GM23248 (cell line): ENCODE measurements at regions not wholly inside any gene's neighbourhood (a gene's known extent, or its start where the extent isn't known, plus 50 kb on each side); places are given as distances from the start of the nearest gene placed in this dataset.
A peak's percentile ranks its signal among the peaks of the same experiment; 100 is the strongest.

Experiments used
- DNase-seq: peaks from one replicate; pipeline ENCODE4 v3.0.0-alpha.2; 2015
- H2AFZ ChIP-seq: fragments of 200-600 bp; sonication (generic); 2 replicates; pipeline ENCODE4 v1.6.1; 2016; ENCODE audit warnings: antibody characterized with exemption
- H3F3A ChIP-seq: fragments of 200-600 bp; sonication (generic); 2 replicates; pipeline ENCODE4 v1.6.1; 2016; ENCODE audit warnings: mild to moderate bottlenecking, antibody characterized with exemption, mixed run types; ENCODE audit not compliant: insufficient read depth
- H3K27ac ChIP-seq: fragments of 200-600 bp; sonication (generic); 2 replicates; pipeline ENCODE4 v1.5.1; 2016; ENCODE audit warnings: mild to moderate bottlenecking
- H3K27me3 ChIP-seq: fragments of 200-600 bp; sonication (generic); replicated peaks from 2 replicates; pipeline ENCODE4 v1.6.1; 2016; ENCODE audit warnings: mild to moderate bottlenecking; ENCODE audit not compliant: insufficient read depth
- H3K36me3 ChIP-seq: fragments of 200-600 bp; sonication (generic); 2 replicates; pipeline ENCODE4 v1.6.1; 2016; ENCODE audit warnings: low read depth, mild to moderate bottlenecking
- H3K4me1 ChIP-seq: fragments of 200-600 bp; sonication (generic); 2 replicates; pipeline ENCODE4 v1.6.1; 2016; ENCODE audit warnings: mild to moderate bottlenecking; ENCODE audit not compliant: insufficient read depth
- H3K4me2 ChIP-seq: fragments of 200-600 bp; sonication (generic); one replicate; pipeline ENCODE4 v1.6.1; 2016; ENCODE audit warnings: mild to moderate bottlenecking; ENCODE audit not compliant: unreplicated experiment
- H3K4me3 ChIP-seq: fragments of 200-600 bp; sonication (generic); 2 replicates; pipeline ENCODE4 v1.5.1; 2016; ENCODE audit warnings: mild to moderate bottlenecking
- H3K79me2 ChIP-seq: fragments of 200-600 bp; sonication (generic); 2 replicates; pipeline ENCODE4 v1.6.1; 2016; ENCODE audit warnings: mild to moderate bottlenecking; ENCODE audit not compliant: insufficient read depth
- H3K9ac ChIP-seq: fragments of 200-600 bp; sonication (generic); 2 replicates; pipeline ENCODE4 v1.6.1; 2016; ENCODE audit warnings: mild to moderate bottlenecking
- H3K9me2 ChIP-seq: fragments of 200-600 bp; sonication (generic); 2 replicates; pipeline ENCODE4 v1.6.1; 2016; ENCODE audit warnings: mixed run types, mild to moderate bottlenecking, moderate library complexity; ENCODE audit not compliant: insufficient read depth
- H3K9me3 ChIP-seq: fragments of 200-600 bp; sonication (generic); one replicate; pipeline ENCODE4 v1.6.1; 2017; ENCODE audit warnings: low read depth
- H4K20me1 ChIP-seq: fragments of 200-600 bp; sonication (generic); 2 replicates; pipeline ENCODE4 v1.6.0; 2016; ENCODE audit not compliant: insufficient read depth
- EZH2 ChIP-seq: fragments of 200-600 bp; sonication (generic); IDR thresholded peaks from 2 replicates; pipeline ENCODE4 v1.6.1; 2018; ENCODE audit warnings: antibody characterized with exemption, mild to moderate bottlenecking; ENCODE audit not compliant: insufficient read depth, poor library complexity, severe bottlenecking
- EZH2phosphoT487 ChIP-seq: fragments of 200-600 bp; sonication (generic); IDR thresholded peaks from 2 replicates; pipeline ENCODE4 v1.6.1; 2018; ENCODE audit warnings: antibody characterized with exemption, moderate library complexity, mild to moderate bottlenecking, low read depth; ENCODE audit not compliant: insufficient read depth
- WGBS, 2 experiments: methylation state at CpG; one replicate each; pipeline ENCODE4 v1.1.6; 2015 to 2017; ENCODE audit warnings: low lambda C conversion rate in 2 of 2, low coverage in 1 of 2; ENCODE audit errors: missing lambda C conversion rate in 2 of 2; 5-methylcytosine and 5-hydroxymethylcytosine counted together
- in situ Hi-C: fragments of 300-500 bp; cut with MboI; formaldehyde crosslinking; loops from 2 replicates; pipeline ENCODE4 v1.15.0; 2020

GRCh38 chr2:239762655-239763269, 262.4 kb downstream of the NDUFA10 start:
- no peaks in the 10 kb centered on the region for H3K36me3 ChIP-seq
- H3F3A ChIP-seq, result no peaks in the 10 kb centered on the region
- no peaks in the 10 kb centered on the region; the same call in 1 of the 2 replicates for H3K27me3 ChIP-seq
- no peak overlapping the region for H3K4me3 ChIP-seq
- in situ Hi-C loops, result no loop called here
- no peak overlapping the region for H3K9ac ChIP-seq
- H3K9me3 ChIP-seq, result no peaks in the 10 kb centered on the region
- H2AFZ ChIP-seq, result no peak overlapping the region
- no peak overlapping the region for H3K27ac ChIP-seq
- no peaks in the 10 kb centered on the region for H4K20me1 ChIP-seq
- 50 to 55% methylated on average over 14 of the region's 14 CpGs for WGBS, 2 experiments
- H3K4me2 ChIP-seq, result no peak overlapping the region
- no peaks in the 10 kb centered on the region for H3K4me1 ChIP-seq
- no peaks in the 10 kb centered on the region for H3K79me2 ChIP-seq
- DNase-seq, result peak; percentile 14
- no peaks in the 10 kb centered on the region for H3K9me2 ChIP-seq
- TF ChIP-seq EZH2phosphoT487 (no peak), EZH2 (no peak)

GRCh38 chr2:239762106-239762505, 263.0 kb downstream of the NDUFA10 start:
- in situ Hi-C loops, result no loop called here
- no peaks in the 10 kb centered on the region for H3K9me3 ChIP-seq
- TF ChIP-seq EZH2, result no peak
- TF ChIP-seq EZH2phosphoT487, result no peak
- H3K4me2 ChIP-seq, result no peak overlapping the region
- no peaks in the 10 kb centered on the region; the same call in 1 of the 2 replicates for H3K27me3 ChIP-seq
- no peaks in the 10 kb centered on the region for H3K4me1 ChIP-seq
- H3K79me2 ChIP-seq, result no peaks in the 10 kb centered on the region
- 60% methylated on average over 2 of the region's 2 CpGs for WGBS, 2 experiments
- H3F3A ChIP-seq, result no peaks in the 10 kb centered on the region
- H3K9me2 ChIP-seq, result no peaks in the 10 kb centered on the region
- no peak for DNase-seq
- no peaks in the 10 kb centered on the region for H3K36me3 ChIP-seq
- no peaks in the 10 kb centered on the region for H4K20me1 ChIP-seq
- H3K9ac ChIP-seq, result no peak overlapping the region
- H3K4me3 ChIP-seq, result no peak overlapping the region
- H2AFZ ChIP-seq, result no peak overlapping the region
- no peak overlapping the region for H3K27ac ChIP-seq

GRCh38 chr2:239760596-239760995, 264.5 kb downstream of the NDUFA10 start:
- no peaks in the 10 kb centered on the region for H3F3A ChIP-seq
- no peak overlapping the region for H3K4me2 ChIP-seq
- no peak overlapping the region for H3K27ac ChIP-seq
- no peaks in the 10 kb centered on the region for H4K20me1 ChIP-seq
- in situ Hi-C loops, result no loop called here
- H2AFZ ChIP-seq, result no peak overlapping the region
- H3K9ac ChIP-seq, result no peak overlapping the region
- H3K79me2 ChIP-seq, result no peaks in the 10 kb centered on the region
- no peak for DNase-seq
- no peaks in the 10 kb centered on the region for H3K9me2 ChIP-seq
- H3K4me1 ChIP-seq, result no peaks in the 10 kb centered on the region
- no peaks in the 10 kb centered on the region for H3K9me3 ChIP-seq
- no peaks in the 10 kb centered on the region; the same call in 1 of the 2 replicates for H3K27me3 ChIP-seq
- TF ChIP-seq EZH2phosphoT487 (no peak), EZH2 (no peak)
- H3K36me3 ChIP-seq, result no peaks in the 10 kb centered on the region
- WGBS, 2 experiments, result 57 to 63% methylated on average over 6 of the region's 6 CpGs
- H3K4me3 ChIP-seq, result no peak overlapping the region

- H3K36me3 ChIP-seq, result no peaks in the 10 kb centered on the region
- no peak overlapping the region for H2AFZ ChIP-seq
- H3K27ac ChIP-seq, result no peak overlapping the region
- no peak overlapping the region for H3K4me2 ChIP-seq
- TF ChIP-seq EZH2phosphoT487 (no peak), EZH2 (no peak)
- DNase-seq, result peak; percentile 37
- H3K4me3 ChIP-seq, result no peak overlapping the region
- H3F3A ChIP-seq, result no peaks in the 10 kb centered on the region
- no peaks in the 10 kb centered on the region for H3K9me2 ChIP-seq
- no peaks in the 10 kb centered on the region for H3K79me2 ChIP-seq
- no peaks in the 10 kb centered on the region; the same call in 1 of the 2 replicates for H3K27me3 ChIP-seq
- no peaks in the 10 kb centered on the region for H3K9me3 ChIP-seq
- WGBS, 2 experiments, result 36 to 41% methylated on average over 18 of the region's 18 CpGs
- in situ Hi-C loops, result no loop called here
- H4K20me1 ChIP-seq, result no peaks in the 10 kb centered on the region
- H3K9ac ChIP-seq, result no peak overlapping the region
- no peaks in the 10 kb centered on the region for H3K4me1 ChIP-seq
Measured at GRCh38 chr2:239758279-239758877, 266.8 kb downstream of the NDUFA10 start.
